HCT116 (cell line): ENCODE measurements at regions not wholly inside any gene's neighbourhood (a gene's known extent, or its start where the extent isn't known, plus 50 kb on each side); places are given as distances from the start of the nearest gene placed in this dataset.

Experiments used
- ATAC-seq: fragments of 200-7000 bp; cut with Tn5 transposase; 2 replicates; pipeline ENCODE4 v1.9.1; 2020; ENCODE audit warnings: mild to moderate bottlenecking, moderate library complexity
- BruUV-seq: library from RNA; stranded (reverse); fragments of 400-500 nt; replicated peaks from 2 replicates; lab custom pipeline; 2021; lab: Mats Ljungman, UMichigan
- CTCF ChIA-PET: fragments of 300-600 bp; sonication (Branson Sonifier 250); formaldehyde crosslinking; loops from one replicate; lab custom pipeline; 2021; ENCODE audit warnings: antibody characterized with exemption; lab: Charles Lee
- POLR2A ChIA-PET: fragments of 300-600, 350-600 bp; sonication (Branson Sonifier 250); formaldehyde crosslinking; loops from one replicate; lab custom pipeline; 2021; ENCODE audit warnings: antibody characterized with exemption; lab: Charles Lee
- RAD21 ChIA-PET, 2 experiments: fragments of 300-600 bp; sonication (Branson Sonifier 250); formaldehyde crosslinking; loops; one replicate each; lab custom pipeline; 2023; ENCODE audit warnings: low total read pairs in 2 of 2; ENCODE audit not compliant: uncharacterized antibody in 2 of 2, unreplicated experiment in 2 of 2, low non-redundant PET in 1 of 2; lab: Charles Lee
- DNase-seq: peaks from one replicate; pipeline ENCODE4 v3.0.0-alpha.2; 2010; ENCODE audit warnings: low read depth, low spot score
- H2AFZ ChIP-seq: fragments of 200-600 bp; shearing (Covaris generic), sonication (generic); 2 replicates; pipeline ENCODE4 v1.6.1; 2017; ENCODE audit warnings: low read depth, mixed run types, mixed read lengths, antibody characterized with exemption, low read length; ENCODE audit not compliant: poor library complexity, severe bottlenecking
- H3K27ac ChIP-seq: 2 replicates; pipeline ENCODE4 v1.5.1; 2012; ENCODE audit warnings: low read depth, low read length
- H3K27me3 ChIP-seq: fragments of 200-600 bp; sonication (generic); 2 replicates; pipeline ENCODE4 v1.6.1; 2016; ENCODE audit warnings: mixed run types, low read length, mixed read lengths; ENCODE audit not compliant: insufficient read depth
- H3K36me3 ChIP-seq, 2 experiments: fragments of 200-500 bp in 1 of 2; fragments of 200-600 bp in 1 of 2; sonication (Bioruptor generic) in 1 of 2; sonication (generic) in 1 of 2; 2 replicates each; pipeline versions ENCODE4 v1.5.1 to v1.6.1; 2014 to 2016; ENCODE audit warnings: low read length in 2 of 2, inconsistent platforms in 1 of 2, mixed read lengths in 1 of 2, mixed run types in 1 of 2; ENCODE audit not compliant: insufficient read depth in 2 of 2, control insufficient read depth in 1 of 2
- H3K4me1 ChIP-seq, 2 experiments: fragments of 200-600 bp in 1 of 2; sonication (generic) in 1 of 2; 2 replicates each; pipeline versions ENCODE4 v1.5.1 to v1.6.1; 2012 to 2017; ENCODE audit warnings: low read length in 2 of 2, inconsistent platforms in 1 of 2, mild to moderate bottlenecking in 1 of 2, mixed read lengths in 1 of 2, mixed run types in 1 of 2, moderate library complexity in 1 of 2; ENCODE audit not compliant: insufficient read depth in 2 of 2, control insufficient read depth in 1 of 2
- H3K4me2 ChIP-seq: fragments of 200-600 bp; sonication (generic); 2 replicates; pipeline ENCODE4 v1.6.1; 2017; ENCODE audit warnings: mixed run types, low read length, mixed read lengths
- H3K4me3 ChIP-seq, 2 experiments: fragments of 200-600 bp in 1 of 2; sonication (generic) in 1 of 2; replicated peaks in 1 of 2; 2 replicates each; pipeline ENCODE4 v1.5.1; 2011 to 2016; ENCODE audit warnings: low read length in 2 of 2, control low read depth in 1 of 2, low read depth in 1 of 2, mild to moderate bottlenecking in 1 of 2, mixed read lengths in 1 of 2, mixed run types in 1 of 2
- H3K79me2 ChIP-seq: fragments of 200-600 bp; sonication (generic); 2 replicates; pipeline ENCODE4 v1.6.1; 2017; ENCODE audit warnings: mild to moderate bottlenecking, mixed run types, low read length, moderate library complexity, mixed read lengths; ENCODE audit not compliant: insufficient read depth
- H3K9ac ChIP-seq: fragments of 200-600 bp; sonication (generic); 2 replicates; pipeline ENCODE4 v1.6.1; 2016; ENCODE audit warnings: low read length, mixed read lengths
- H3K9me2 ChIP-seq: fragments of 200-600 bp; sonication (generic), shearing (Covaris generic); 2 replicates; pipeline ENCODE4 v1.6.1; 2017; ENCODE audit warnings: mixed run types, mild to moderate bottlenecking, moderate library complexity; ENCODE audit not compliant: insufficient read depth
- H3K9me3 ChIP-seq, 2 experiments: fragments of 200-500 bp in 1 of 2; fragments of 200-600 bp in 1 of 2; sonication (Bioruptor generic) in 1 of 2; sonication (generic) in 1 of 2; 2 replicates each; pipeline ENCODE4 v1.6.1; 2014 to 2017; ENCODE audit warnings: low read length in 2 of 2, mixed read lengths in 2 of 2, inconsistent platforms in 1 of 2, low read depth in 1 of 2, mild to moderate bottlenecking in 1 of 2, mixed run types in 1 of 2, moderate library complexity in 1 of 2; ENCODE audit not compliant: control insufficient read depth in 1 of 2, insufficient read depth in 1 of 2
- H4K20me1 ChIP-seq: fragments of 200-600 bp; sonication (generic), shearing (Covaris generic); 2 replicates; pipeline ENCODE4 v1.6.1; 2017; ENCODE audit warnings: mixed run types, mild to moderate bottlenecking, moderate library complexity; ENCODE audit not compliant: insufficient read depth
- CBX3 ChIP-seq: IDR thresholded peaks from 2 replicates; pipeline ENCODE4 v1.6.1; 2012; ENCODE audit warnings: low read depth
- EGR1 ChIP-seq: IDR thresholded peaks from 2 replicates; pipeline ENCODE4 v1.6.1; 2012; ENCODE audit warnings: low read depth
- EZH2 ChIP-seq: fragments of 200-600 bp; sonication (generic); IDR thresholded peaks from 2 replicates; pipeline ENCODE4 v1.6.1; 2017; ENCODE audit warnings: antibody characterized with exemption, mixed run types
- EZH2phosphoT487 ChIP-seq: fragments of 200-600 bp; IDR thresholded peaks from 2 replicates; pipeline ENCODE4 v1.6.1; 2018; ENCODE audit warnings: antibody characterized with exemption, borderline replicate concordance
- FOSL1 ChIP-seq: IDR thresholded peaks from 2 replicates; pipeline ENCODE4 v1.6.1; 2012; ENCODE audit warnings: low read depth
- SP1 ChIP-seq: IDR thresholded peaks from 2 replicates; pipeline ENCODE4 v1.6.1; 2012; ENCODE audit warnings: low read depth
- TCF7L2 ChIP-seq: IDR thresholded peaks from 2 replicates; pipeline ENCODE4 v1.7.0; 2011; ENCODE audit warnings: borderline replicate concordance, inconsistent platforms; ENCODE audit not compliant: insufficient read depth, insufficient read length; ENCODE audit errors: extremely low read depth
- ZFX ChIP-seq: fragments of 450-650 bp; IDR thresholded peaks from 2 replicates; pipeline ENCODE4 v1.6.1; 2017
- intact Hi-C: fragments of 100-400 bp; cut with micrococcal nuclease; formaldehyde crosslinking; loops from 2 replicates; pipeline ENCODE4 v1.10.0; 2022
- TF ChIP-seq, protein P1 (sequence below): IDR thresholded peaks from 2 replicates; pipeline ENCODE4 v1.6.1; 2012
- TF ChIP-seq, protein P2 (sequence below): IDR thresholded peaks from 2 replicates; pipeline ENCODE4 v1.6.1; 2011; ENCODE audit warnings: mild to moderate bottlenecking, low read length, moderate library complexity; ENCODE audit not compliant: insufficient replicate concordance; ENCODE audit errors: extremely low read depth
- TF ChIP-seq, protein P3 (sequence below): IDR thresholded peaks from 2 replicates; pipeline ENCODE4 v1.6.1; 2012
- TF ChIP-seq, protein P4 (sequence below): IDR thresholded peaks from 2 replicates; pipeline ENCODE4 v1.6.1; 2012; ENCODE audit warnings: low read depth

DNA sequence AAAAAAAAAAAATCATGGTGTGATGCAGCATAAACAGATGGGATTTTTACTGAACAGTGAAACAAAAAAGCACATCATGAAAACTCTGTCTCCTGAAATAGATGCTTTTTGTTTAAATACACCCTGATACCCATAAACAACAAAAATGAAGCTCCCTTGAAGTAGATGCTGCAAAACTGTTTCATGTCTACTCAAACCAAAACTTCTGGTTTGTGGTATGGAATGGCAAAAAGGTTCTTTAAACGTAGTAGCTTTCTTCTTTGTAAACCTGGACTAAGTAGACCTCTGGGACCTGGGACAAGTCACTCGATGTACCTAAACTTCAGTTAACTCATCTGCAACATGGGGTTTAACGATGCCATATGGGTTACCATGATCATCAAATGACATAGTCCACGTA is 64.4 kb upstream of the RAPH1 start:
- no peaks in the 10 kb centered on the region for H4K20me1 ChIP-seq
- RAD21 ChIA-PET, result no interaction called here
- H3K27ac ChIP-seq, result no peak overlapping the region
- H3K36me3 ChIP-seq, result no peaks in the 10 kb centered on the region
- no peak overlapping the region for H2AFZ ChIP-seq
- TF ChIP-seq EGR1 (no peak), CBX3 (no peak), EZH2 (no peak), EZH2phosphoT487 (no peak), ZFX (no peak), TCF7L2 (no peak), SP1 (no peak), FOSL1 (no peak)
- TF ChIP-seq, protein P1, sequence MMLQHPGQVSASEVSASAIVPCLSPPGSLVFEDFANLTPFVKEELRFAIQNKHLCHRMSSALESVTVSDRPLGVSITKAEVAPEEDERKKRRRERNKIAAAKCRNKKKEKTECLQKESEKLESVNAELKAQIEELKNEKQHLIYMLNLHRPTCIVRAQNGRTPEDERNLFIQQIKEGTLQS, result no peak
- TF ChIP-seq, protein P2, sequence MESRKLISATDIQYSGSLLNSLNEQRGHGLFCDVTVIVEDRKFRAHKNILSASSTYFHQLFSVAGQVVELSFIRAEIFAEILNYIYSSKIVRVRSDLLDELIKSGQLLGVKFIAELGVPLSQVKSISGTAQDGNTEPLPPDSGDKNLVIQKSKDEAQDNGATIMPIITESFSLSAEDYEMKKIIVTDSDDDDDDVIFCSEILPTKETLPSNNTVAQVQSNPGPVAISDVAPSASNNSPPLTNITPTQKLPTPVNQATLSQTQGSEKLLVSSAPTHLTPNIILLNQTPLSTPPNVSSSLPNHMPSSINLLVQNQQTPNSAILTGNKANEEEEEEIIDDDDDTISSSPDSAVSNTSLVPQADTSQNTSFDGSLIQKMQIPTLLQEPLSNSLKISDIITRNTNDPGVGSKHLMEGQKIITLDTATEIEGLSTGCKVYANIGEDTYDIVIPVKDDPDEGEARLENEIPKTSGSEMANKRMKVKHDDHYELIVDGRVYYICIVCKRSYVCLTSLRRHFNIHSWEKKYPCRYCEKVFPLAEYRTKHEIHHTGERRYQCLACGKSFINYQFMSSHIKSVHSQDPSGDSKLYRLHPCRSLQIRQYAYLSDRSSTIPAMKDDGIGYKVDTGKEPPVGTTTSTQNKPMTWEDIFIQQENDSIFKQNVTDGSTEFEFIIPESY, result no peak
- TF ChIP-seq, protein P3, sequence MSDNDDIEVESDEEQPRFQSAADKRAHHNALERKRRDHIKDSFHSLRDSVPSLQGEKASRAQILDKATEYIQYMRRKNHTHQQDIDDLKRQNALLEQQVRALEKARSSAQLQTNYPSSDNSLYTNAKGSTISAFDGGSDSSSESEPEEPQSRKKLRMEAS, result no peak
- TF ChIP-seq, protein P4, sequence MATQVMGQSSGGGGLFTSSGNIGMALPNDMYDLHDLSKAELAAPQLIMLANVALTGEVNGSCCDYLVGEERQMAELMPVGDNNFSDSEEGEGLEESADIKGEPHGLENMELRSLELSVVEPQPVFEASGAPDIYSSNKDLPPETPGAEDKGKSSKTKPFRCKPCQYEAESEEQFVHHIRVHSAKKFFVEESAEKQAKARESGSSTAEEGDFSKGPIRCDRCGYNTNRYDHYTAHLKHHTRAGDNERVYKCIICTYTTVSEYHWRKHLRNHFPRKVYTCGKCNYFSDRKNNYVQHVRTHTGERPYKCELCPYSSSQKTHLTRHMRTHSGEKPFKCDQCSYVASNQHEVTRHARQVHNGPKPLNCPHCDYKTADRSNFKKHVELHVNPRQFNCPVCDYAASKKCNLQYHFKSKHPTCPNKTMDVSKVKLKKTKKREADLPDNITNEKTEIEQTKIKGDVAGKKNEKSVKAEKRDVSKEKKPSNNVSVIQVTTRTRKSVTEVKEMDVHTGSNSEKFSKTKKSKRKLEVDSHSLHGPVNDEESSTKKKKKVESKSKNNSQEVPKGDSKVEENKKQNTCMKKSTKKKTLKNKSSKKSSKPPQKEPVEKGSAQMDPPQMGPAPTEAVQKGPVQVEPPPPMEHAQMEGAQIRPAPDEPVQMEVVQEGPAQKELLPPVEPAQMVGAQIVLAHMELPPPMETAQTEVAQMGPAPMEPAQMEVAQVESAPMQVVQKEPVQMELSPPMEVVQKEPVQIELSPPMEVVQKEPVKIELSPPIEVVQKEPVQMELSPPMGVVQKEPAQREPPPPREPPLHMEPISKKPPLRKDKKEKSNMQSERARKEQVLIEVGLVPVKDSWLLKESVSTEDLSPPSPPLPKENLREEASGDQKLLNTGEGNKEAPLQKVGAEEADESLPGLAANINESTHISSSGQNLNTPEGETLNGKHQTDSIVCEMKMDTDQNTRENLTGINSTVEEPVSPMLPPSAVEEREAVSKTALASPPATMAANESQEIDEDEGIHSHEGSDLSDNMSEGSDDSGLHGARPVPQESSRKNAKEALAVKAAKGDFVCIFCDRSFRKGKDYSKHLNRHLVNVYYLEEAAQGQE, result no peak
- TF ChIP-seq, all 23 proteins: peak for 0
- BruUV-seq, result no TSS peak
- Histone ChIP-seq H3K4me1 (no peaks in the 10 kb centered on the region; a peak in 1 of 4 replicates), H3K9ac (no peak overlapping the region), H3K9me2 (no peaks in the 10 kb centered on the region), H3K9me3 (no peaks in the 10 kb centered on the region), H3K4me2 (no peak overlapping the region), H3K4me3 (no peak overlapping the region), H3K27me3 (no peaks in the 10 kb centered on the region), H3K79me2 (no peaks in the 10 kb centered on the region)
- ChIA-PET CTCF (no interaction called here), POLR2A (no interaction called here)
- intact Hi-C loops, result no loop called here
- DNase-seq (no peak), ATAC-seq (no peak)
